Activated CD8-positive, alpha-beta memory T cell treated with anti-CD3 and anti-CD28 coated beads for 48 hours (primary cell): ENCODE measurements at regions not wholly inside any gene's neighbourhood (a gene's known extent, or its start where the extent isn't known, plus 50 kb on each side); places are given as distances from the start of the nearest gene placed in this dataset.
"Not testable (repeated sequence)": the region's sequence is repeated elsewhere in the genome, so short reads cannot be mapped to it uniquely, and the experiment has no call there.

Experiments
- DNase-seq, 3 experiments: peaks; one replicate each; pipeline ENCODE4 v3.0.0-alpha.2; 2020; ENCODE audit warnings: low read depth in 2 of 3, low spot score in 2 of 3

- no peak for DNase-seq
These were observed 179.5 kb upstream of the CXCL12 start for GRCh38 chr10:44564361-44564760.

- DNase-seq, result no peak
These were observed 179.9 kb upstream of the CXCL12 start for GRCh38 chr10:44564790-44565189.

- no peak for DNase-seq
These were observed 181.9 kb upstream of the CXCL12 start for GRCh38 chr10:44566786-44567185.

GRCh38 chr10:44567471-44567870, 182.6 kb upstream of the CXCL12 start:
- DNase-seq, result no peak

GRCh38 chr10:44569193-44570091, 184.5 kb upstream of the CXCL12 start:
- DNase-seq, result no peak

GRCh38 chr10:44571701-44572100, 186.8 kb upstream of the CXCL12 start:
- no peak for DNase-seq

- DNase-seq, result no peak
These were observed 187.2 kb upstream of the CXCL12 start for GRCh38 chr10:44572146-44572545.

- no peak for DNase-seq
These were observed 188.9 kb upstream of the CXCL12 start for GRCh38 chr10:44573821-44574220.

GRCh38 chr10:44574596-44575480, 189.9 kb upstream of the CXCL12 start:
- no peak for DNase-seq

- DNase-seq, result no peak
These were observed 190.9 kb upstream of the CXCL12 start for GRCh38 chr10:44575601-44576380.

- no peak for DNase-seq
These were observed 191.8 kb upstream of the CXCL12 start for GRCh38 chr10:44576702-44577191.

- no peak for DNase-seq
These were observed 192.6 kb upstream of the CXCL12 start for GRCh38 chr10:44577533-44577932.

- no peak for DNase-seq
These were observed 193.4 kb upstream of the CXCL12 start for GRCh38 chr10:44578271-44578670.

- DNase-seq, result not testable (repeated sequence)
These were observed 194.1 kb upstream of the CXCL12 start for GRCh38 chr10:44578963-44579362.

- DNase-seq, result no peak
These were observed 197.1 kb upstream of the CXCL12 start for GRCh38 chr10:44581996-44582395.

GRCh38 chr10:44587488-44588318, 202.8 kb upstream of the CXCL12 start:
- no peak for DNase-seq

GRCh38 chr10:44589181-44589943, 204.5 kb upstream of the CXCL12 start:
- DNase-seq, result no peak

GRCh38 chr10:44589944-44590449, 205.1 kb upstream of the CXCL12 start:
- DNase-seq, result no peak

- DNase-seq, result no peak
These were observed 207.0 kb upstream of the CXCL12 start for GRCh38 chr10:44591911-44592310.
